Stimulated activated effector memory CD8-positive, alpha-beta T cell treated with anti-CD3 and anti-CD28 coated beads, Interleukin-12 subunit alpha, Interleukin-12 subunit beta, amount 100 ng/mL, for 72 hours (primary cell): ENCODE measurements at regions not wholly inside any gene's neighbourhood (a gene's known extent, or its start where the extent isn't known, plus 50 kb on each side); places are given as distances from the start of the nearest gene placed in this dataset.

Source experiments
- ATAC-seq: fragments of 150-1000 bp; cut with Tn5 transposase; 2 replicates; pipeline ENCODE4 v1.10.0; 2021
- DNase-seq, 2 donors: peaks; one replicate each; pipeline ENCODE4 v3.0.0; 2021 to 2022; ENCODE audit warnings: low spot score in 2 of 2
- H3K27ac Mint-ChIP-seq: one replicate; pipeline ENCODE4 v1.8.0; 2022; ENCODE audit warnings: mild to moderate bottlenecking, mixed read lengths
- H3K36me3 Mint-ChIP-seq: one replicate; pipeline ENCODE4 v1.8.0; 2022; ENCODE audit warnings: mild to moderate bottlenecking, mixed read lengths
- H3K4me1 Mint-ChIP-seq: one replicate; pipeline ENCODE4 v1.8.0; 2022; ENCODE audit warnings: mixed read lengths
- H3K4me3 Mint-ChIP-seq: one replicate; pipeline ENCODE4 v1.8.0; 2022; ENCODE audit warnings: mild to moderate bottlenecking, mixed read lengths
- H3K9me3 Mint-ChIP-seq: one replicate; pipeline ENCODE4 v1.8.0; 2022; ENCODE audit warnings: mixed read lengths

DNA sequence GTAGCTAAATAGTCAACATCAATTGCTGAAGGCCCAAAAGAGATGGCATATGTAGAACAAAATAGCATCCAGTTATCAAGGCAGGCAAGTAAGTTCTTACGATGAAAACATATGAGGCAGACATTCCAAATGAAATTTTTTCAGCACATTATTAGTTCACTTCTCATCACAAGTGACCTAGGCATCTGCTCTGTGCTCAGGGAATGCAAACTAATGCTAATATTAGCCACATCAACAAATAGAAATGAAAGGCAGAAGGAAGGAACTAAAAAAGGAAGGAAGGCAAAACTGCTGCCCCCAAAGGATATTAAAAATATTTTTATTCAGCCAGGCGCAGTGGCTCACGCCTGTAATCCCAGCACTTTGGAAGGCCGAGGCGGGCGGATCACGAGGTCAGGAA lies 51.2 kb upstream of the ROCK1 start:
- Mint-ChIP-seq H3K4me1 (no peaks in the 10 kb centered on the region), H3K27ac (no peak overlapping the region), H3K36me3 (no peaks in the 10 kb centered on the region), H3K4me3 (no peak overlapping the region), H3K9me3 (no peaks in the 10 kb centered on the region)
- DNase-seq (no peak), ATAC-seq (no peak)

DNA sequence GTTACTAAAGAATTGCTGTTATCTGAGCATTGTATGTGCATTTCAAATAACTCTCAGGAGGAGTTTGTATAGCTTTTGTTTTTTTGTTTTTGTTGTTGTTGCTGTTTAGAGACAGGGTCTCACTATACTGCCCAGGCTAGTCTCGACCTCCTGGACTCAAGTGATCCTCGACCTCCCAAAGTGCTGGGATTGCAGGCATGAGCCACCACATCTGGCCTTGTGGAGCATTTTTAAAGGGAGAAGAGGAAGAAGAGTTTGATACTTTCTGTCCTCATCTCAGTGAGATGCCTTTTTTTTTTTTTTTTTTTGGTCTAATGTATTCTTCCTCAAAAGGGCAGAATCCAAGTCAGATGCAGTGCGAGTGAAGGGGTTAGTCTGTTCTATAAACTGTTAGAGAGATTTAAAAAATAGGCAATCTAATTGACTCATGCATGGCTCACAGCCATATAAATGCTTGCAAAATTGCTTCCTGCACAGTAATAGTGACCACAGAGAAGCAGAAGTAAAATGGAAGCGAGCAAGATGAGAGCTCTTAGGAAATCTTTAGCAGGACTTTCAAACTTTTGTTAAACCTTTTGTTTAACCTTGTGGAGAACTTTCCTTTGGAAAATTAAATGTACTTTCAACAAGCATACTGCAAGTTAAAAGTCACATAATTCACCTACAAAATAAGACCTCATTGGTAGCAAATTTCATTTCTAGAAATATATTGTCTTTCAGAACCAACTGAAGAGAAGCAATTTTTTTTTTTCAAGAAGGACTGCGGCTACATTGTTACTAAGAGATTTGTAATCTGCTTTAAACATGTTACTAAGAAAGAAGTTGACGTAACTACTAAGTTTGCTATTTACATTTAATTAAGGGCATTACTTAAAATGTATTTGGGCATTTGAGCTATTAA lies 52.3 kb upstream of the ROCK1 start:
- no peak for ATAC-seq
- Mint-ChIP-seq H3K36me3 (no peaks in the 10 kb centered on the region), H3K27ac (no peak overlapping the region), H3K9me3 (no peaks in the 10 kb centered on the region), H3K4me1 (no peaks in the 10 kb centered on the region), H3K4me3 (no peak overlapping the region)
- no peak for DNase-seq

DNA sequence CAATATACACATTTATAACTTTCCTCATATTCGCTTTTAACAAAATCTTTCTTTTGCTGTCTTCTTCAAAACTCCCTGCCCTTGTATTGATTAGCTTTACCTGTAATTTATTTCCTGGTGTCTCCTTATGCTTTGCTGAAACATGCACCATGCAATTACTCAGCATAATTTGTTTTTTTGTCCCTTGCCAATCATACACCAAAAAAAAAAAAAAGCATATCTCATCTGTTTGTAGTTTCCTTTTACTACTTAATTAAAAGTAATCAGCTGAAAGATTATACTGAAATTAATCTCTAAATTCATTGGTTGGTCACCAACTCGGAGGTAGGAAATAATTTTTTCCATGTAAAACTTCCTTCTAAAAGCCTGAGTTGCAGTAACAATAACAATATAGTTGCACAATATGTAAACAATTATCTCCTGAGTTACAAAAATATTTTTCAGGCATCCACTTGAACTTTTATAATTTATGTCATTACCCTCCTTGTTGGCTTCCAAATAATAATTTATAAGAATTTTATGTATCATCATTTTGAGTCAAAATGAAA lies 53.0 kb upstream of the ROCK1 start:
- Mint-ChIP-seq H3K9me3 (no peaks in the 10 kb centered on the region), H3K27ac (no peak overlapping the region), H3K4me3 (no peak overlapping the region), H3K4me1 (no peaks in the 10 kb centered on the region), H3K36me3 (no peaks in the 10 kb centered on the region)
- no peak for DNase-seq
- no peak for ATAC-seq

DNA sequence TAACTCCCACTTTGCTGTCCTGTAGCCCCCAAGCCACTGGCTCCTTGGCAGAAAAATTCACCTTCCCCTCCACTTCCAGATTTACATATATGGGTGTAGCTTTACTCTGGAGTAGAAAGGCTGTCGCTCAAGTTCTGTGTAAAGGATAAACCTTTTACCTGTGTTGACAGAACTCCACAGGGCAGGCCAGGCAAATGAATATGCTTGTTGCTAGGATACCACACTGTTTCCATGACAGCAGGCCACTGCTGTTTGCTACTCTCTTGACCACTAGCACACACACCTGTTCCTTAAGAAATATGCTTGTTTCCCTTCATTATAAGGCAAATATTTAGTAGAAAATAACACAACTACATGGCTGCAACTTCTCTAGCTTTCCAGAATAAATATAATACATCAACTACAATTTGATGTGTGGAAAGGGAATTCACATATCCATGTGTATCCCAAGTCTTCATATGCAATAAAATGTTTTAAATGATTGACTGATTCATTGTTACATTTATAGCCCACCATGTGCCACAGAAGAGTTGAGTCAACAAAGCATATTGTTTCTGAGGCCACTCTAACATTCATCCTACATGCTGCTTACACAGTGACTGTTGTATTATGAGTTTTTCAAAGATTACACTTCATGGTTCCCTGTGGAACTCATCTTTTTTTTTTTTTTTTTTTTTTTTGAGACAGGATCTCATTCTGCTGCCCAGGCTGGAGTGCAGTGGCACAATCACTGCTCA lies 56.2 kb upstream of the ROCK1 start:
- ATAC-seq (no peak), DNase-seq (peak in 1 of 2 donors; percentile 20)
- no peaks in the 10 kb centered on the region for H3K4me1 Mint-ChIP-seq
- H3K9me3 Mint-ChIP-seq = no peaks in the 10 kb centered on the region
- no peak overlapping the region for H3K27ac Mint-ChIP-seq
- H3K4me3 Mint-ChIP-seq = no peak overlapping the region
- no peaks in the 10 kb centered on the region for H3K36me3 Mint-ChIP-seq

DNA sequence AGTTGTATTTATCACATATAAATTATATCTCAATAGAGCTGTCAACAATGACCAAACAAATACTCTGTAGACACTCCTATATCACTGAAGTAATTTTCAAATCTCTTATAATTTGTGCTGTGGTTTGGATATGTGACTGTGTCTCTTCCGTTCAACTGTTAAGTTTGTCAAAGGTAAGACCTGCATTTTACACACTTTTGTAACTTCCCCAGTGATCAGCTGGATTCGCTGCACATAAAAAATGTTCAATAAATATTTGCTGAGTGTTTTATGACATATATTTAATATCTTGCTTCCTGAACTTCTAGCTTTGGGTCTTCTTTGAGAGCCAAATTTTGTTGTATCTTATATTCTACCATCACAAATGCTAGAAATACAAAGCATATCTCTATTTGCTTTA lies 57.3 kb upstream of the ROCK1 start:
- Mint-ChIP-seq H3K9me3 (no peaks in the 10 kb centered on the region), H3K36me3 (no peaks in the 10 kb centered on the region), H3K4me3 (no peak overlapping the region), H3K27ac (no peak overlapping the region), H3K4me1 (no peaks in the 10 kb centered on the region)
- ATAC-seq = no peak
- no peak for DNase-seq

DNA sequence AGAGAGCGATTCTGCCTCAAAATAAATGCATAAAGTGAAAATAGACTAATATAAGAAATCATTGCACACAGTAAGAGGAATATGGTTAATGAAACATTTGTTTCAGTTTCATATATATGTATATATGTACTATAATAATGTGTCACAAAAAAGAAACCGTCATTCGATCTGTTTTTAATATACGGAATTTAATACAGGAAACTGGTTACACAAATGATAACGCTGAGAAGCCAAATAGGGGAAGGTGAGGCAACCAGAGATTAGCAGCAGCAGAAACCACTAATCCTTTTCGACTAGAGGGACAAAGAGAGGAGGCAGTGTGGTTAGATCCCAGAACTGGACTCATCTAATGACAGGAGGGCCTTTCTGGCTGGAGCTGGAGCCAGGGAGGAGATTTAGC lies 64.2 kb upstream of the GREB1L start:
- no peak for DNase-seq
- no peaks in the 10 kb centered on the region for H3K4me1 Mint-ChIP-seq
- no peaks in the 10 kb centered on the region for H3K9me3 Mint-ChIP-seq
- ATAC-seq = peak; percentile 57
- peak overlapping the region; percentile 26 for H3K27ac Mint-ChIP-seq
- no peak overlapping the region for H3K4me3 Mint-ChIP-seq
- H3K36me3 Mint-ChIP-seq = no peaks in the 10 kb centered on the region

DNA sequence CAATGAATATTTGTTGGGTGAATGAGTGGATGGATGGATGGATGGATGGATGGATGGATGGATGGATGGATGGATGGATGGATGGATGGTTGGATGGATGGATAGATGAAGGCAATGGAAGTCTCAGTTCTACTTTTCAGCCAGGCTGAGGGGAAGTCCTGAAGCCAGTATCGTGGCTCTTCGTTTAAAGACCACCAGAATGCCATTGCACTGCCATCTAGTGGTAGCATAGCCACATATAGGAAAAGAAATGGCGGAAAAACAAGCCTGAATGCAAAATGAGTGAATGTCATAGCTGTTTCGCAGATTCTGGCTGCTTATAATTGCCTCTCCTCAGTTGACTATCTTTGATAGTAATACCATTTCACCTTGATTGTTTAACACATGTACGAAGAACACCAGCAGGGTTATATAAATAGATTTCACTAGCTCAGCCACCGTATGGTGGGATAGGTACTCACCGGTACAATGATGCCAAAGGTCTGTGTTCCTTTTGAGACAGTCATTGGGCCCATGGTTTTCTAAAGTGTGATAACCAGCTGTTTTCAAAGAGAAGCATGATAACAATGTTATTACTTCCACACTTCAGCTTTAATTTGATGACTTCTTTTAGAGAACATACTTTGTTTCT lies 62.3 kb upstream of the GREB1L start:
- H3K36me3 Mint-ChIP-seq = no peaks in the 10 kb centered on the region
- peak; percentile 69 for ATAC-seq
- H3K4me3 Mint-ChIP-seq = no peak overlapping the region
- no peak overlapping the region for H3K27ac Mint-ChIP-seq
- no peaks in the 10 kb centered on the region for H3K4me1 Mint-ChIP-seq
- no peaks in the 10 kb centered on the region for H3K9me3 Mint-ChIP-seq
- peak; percentile 8 to 69 for DNase-seq

DNA sequence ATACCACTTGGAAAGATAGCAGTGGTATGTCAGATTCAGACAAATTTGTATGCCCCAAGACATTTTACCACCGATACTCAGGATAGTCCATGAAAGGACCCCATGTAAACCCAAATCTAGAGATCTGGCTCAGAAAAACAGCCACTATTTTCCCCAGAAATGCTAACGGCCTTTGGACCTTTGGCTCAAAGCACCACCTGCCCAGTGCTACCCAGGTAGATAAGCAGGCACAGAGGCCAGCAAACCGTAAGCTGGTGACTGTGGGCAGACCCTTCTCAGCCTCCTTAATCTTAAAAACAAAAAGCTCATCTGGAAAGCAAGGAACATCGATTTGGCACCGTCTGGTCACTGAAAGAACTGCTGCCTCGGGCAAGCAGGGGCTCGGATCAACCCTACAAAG lies 61.4 kb upstream of the GREB1L start:
- Mint-ChIP-seq H3K4me3 (no peak overlapping the region), H3K27ac (no peak overlapping the region), H3K9me3 (no peaks in the 10 kb centered on the region), H3K36me3 (no peaks in the 10 kb centered on the region), H3K4me1 (no peaks in the 10 kb centered on the region)
- no peak for ATAC-seq
- DNase-seq = peak in 1 of 2 donors; percentile 30

DNA sequence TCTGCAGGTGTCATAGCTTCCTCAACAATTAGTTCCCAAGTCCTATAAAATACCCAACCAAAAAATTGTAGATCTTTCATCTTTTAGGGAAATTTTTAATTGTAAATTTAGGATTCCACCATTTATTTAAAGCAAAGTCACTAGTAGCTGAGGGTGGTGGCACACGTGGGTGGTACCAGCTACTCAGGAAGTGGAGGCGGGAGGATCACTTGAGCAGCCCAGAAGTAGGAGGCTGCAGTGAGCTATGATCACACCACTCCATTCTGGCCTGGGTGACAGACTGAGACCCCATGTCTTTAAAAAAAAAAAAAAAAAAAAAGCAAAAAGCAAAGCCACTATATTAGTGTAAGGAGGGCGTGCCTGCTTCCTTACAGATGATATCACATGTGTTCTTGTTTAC lies 60.3 kb upstream of the GREB1L start:
- no peak overlapping the region for H3K4me3 Mint-ChIP-seq
- DNase-seq (peak in 1 of 2 donors; percentile 17), ATAC-seq (peak; percentile 44)
- no peak overlapping the region for H3K27ac Mint-ChIP-seq
- no peaks in the 10 kb centered on the region for H3K4me1 Mint-ChIP-seq
- peaks cover 5% of the 10 kb centered on the region for H3K36me3 Mint-ChIP-seq
- H3K9me3 Mint-ChIP-seq = no peaks in the 10 kb centered on the region

DNA sequence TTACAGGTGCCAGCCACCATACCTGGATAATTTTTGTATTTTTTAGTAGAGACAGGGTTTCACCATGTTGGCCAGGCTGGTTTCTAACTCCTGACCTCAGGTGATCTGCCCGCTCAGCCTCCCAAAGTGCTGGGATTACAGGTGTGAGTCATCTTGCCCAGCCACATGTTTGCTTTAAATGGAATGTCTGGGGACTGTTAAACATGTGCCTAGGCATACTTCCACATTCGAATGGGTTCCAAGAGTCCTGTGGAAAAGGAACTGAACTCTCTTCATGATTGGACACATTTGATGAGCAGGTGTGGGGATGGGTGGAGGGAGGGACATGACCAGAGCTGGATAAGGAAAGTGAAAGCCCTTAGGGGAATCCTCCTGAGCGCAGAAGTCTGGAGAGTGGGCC lies 58.4 kb upstream of the GREB1L start:
- no peaks in the 10 kb centered on the region for H3K4me1 Mint-ChIP-seq
- H3K4me3 Mint-ChIP-seq = no peak overlapping the region
- DNase-seq = peak in 1 of 2 donors; percentile 22
- peaks cover 5% of the 10 kb centered on the region for H3K36me3 Mint-ChIP-seq
- no peaks in the 10 kb centered on the region for H3K9me3 Mint-ChIP-seq
- no peak overlapping the region for H3K27ac Mint-ChIP-seq
- no peak for ATAC-seq

DNA sequence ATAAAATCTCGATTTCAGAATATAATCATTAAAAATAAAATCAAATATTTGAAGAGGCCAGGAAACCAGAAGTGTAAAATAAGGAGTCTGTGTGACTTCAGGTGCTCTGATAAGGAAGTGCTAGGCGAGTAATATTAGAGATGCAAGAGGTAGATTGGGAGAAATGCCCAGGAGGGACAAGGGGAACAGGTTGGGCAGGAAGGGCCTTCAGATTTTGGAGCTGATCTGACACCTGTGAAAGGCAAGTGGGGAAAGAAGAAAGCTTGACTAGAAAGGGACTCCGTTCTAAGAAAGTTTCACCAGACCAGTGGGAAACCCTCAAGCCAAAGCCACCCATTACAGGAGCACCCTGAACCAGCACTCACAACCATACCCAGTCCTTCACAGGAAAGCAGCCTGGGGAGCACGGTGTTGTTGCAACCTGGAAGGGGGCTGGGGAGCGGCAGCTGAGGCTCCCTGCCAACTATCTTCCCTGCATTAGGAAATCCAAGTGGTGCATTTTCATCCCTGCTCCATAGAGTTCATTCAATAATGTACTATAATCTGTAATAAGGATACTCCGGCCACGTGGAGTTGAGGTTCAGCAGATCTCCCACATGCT lies 57.5 kb upstream of the GREB1L start:
- H3K4me3 Mint-ChIP-seq = no peak overlapping the region
- ATAC-seq (no peak), DNase-seq (peak in 1 of 2 donors; percentile 36)
- H3K4me1 Mint-ChIP-seq = no peaks in the 10 kb centered on the region
- H3K27ac Mint-ChIP-seq = no peak overlapping the region
- H3K36me3 Mint-ChIP-seq = peaks cover 5% of the 10 kb centered on the region
- H3K9me3 Mint-ChIP-seq = no peaks in the 10 kb centered on the region

DNA sequence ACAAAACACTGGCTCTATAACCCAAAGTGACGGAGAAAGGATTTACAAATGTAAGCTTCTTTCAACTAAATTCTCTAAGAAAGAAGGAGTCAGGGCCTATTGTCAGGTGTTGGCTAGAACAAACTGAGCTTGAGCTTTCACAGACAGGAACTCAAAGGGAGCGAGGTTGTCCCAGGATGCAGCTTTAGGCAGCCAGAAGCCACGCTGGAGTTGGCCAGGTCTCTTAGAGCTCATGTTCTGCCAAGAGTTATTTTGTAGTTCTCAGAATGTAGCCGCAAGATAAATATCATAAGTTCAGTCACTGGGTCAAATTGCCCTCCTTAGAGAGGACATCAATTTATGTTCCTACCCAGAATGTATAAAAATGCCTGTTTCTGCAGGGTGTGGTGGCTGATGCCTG lies 54.1 kb upstream of the GREB1L start:
- no peaks in the 10 kb centered on the region for H3K9me3 Mint-ChIP-seq
- H3K4me1 Mint-ChIP-seq = no peaks in the 10 kb centered on the region
- DNase-seq = no peak
- peaks cover 5% of the 10 kb centered on the region for H3K36me3 Mint-ChIP-seq
- H3K4me3 Mint-ChIP-seq = no peak overlapping the region
- H3K27ac Mint-ChIP-seq = no peak overlapping the region
- ATAC-seq = no peak

DNA sequence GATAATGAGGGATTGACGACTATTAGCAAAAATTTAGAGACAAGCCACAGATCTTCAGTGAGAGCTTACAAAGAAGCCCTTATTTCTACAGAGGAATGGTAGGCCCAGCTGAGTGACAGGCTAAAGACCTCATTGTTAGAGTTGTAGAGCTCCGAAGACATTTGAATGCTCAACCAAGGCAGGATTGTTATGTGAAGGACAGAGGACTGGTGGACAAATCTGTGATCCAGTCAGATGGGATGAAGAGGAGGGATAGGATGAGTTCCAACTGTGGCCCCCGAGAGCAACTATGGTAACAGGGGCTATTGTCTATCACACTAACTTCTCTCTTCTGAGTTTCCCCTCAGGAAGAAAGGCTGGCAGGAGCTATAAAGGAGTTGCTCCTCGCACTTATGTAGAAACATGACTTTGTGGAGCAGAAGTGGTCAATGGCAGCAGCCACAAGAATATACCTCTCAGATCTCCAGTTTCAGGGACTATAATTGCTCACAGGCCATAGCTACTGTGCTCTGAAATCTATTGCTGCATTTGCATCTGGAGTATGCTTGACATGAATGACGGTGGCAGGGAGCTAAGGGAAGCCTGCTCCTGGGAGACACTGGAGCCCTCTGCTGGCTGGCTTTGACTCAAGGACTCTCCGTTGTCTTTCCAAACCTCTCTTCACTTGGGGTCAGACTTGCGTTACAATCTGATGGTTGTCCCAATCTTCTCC lies 50.3 kb upstream of the GREB1L start:
- Mint-ChIP-seq H3K27ac (no peak overlapping the region), H3K4me1 (no peaks in the 10 kb centered on the region), H3K36me3 (no peaks in the 10 kb centered on the region), H3K4me3 (no peak overlapping the region), H3K9me3 (no peaks in the 10 kb centered on the region)
- ATAC-seq = peak; percentile 55
- no peak for DNase-seq
